BJ (cell line): ENCODE measurements at regions not wholly inside any gene's neighbourhood (a gene's known extent, or its start where the extent isn't known, plus 50 kb on each side); places are given as distances from the start of the nearest gene placed in this dataset.

Experiments used
- CTCF ChIA-PET: fragments of 350-600 bp; formaldehyde crosslinking; extraction: SDS; loops from one replicate; lab custom pipeline; 2021; ENCODE audit warnings: antibody characterized with exemption, inconsistent platforms; lab: Yijun Ruan, JAX
- POLR2A ChIA-PET: fragments of 300-600 bp; sonication (Branson Sonifier 250); formaldehyde crosslinking; extraction: SDS; loops from one replicate; lab custom pipeline; 2021; ENCODE audit warnings: antibody characterized with exemption; lab: Charles Lee
- DNase-seq: peaks from one replicate; pipeline ENCODE4 v3.0.0-alpha.2; 2011; ENCODE audit warnings: low read depth
- H3K27me3 ChIP-seq: 2 replicates; pipeline ENCODE4 v1.6.0; 2011; ENCODE audit warnings: low read length; ENCODE audit not compliant: control insufficient read depth, insufficient read depth
- H3K36me3 ChIP-seq: 2 replicates; pipeline ENCODE4 v1.5.1; 2011; ENCODE audit warnings: low read length; ENCODE audit not compliant: control insufficient read depth, insufficient read depth
- H3K4me3 ChIP-seq: 2 replicates; pipeline ENCODE4 v1.5.1; 2011; ENCODE audit warnings: low read depth, mild to moderate bottlenecking, control low read depth, low read length
- CTCF ChIP-seq: IDR thresholded peaks from 2 replicates; pipeline ENCODE4 v1.5.1; 2011; ENCODE audit warnings: low read depth, mild to moderate bottlenecking, control low read depth, inconsistent platforms, low read length, moderate library complexity; ENCODE audit not compliant: insufficient read depth

- POLR2A ChIA-PET = no interaction called here
- CTCF ChIA-PET = no interaction called here
These were observed 188.7 kb upstream of the NSMCE3 start for GRCh38 chr15:29458361-29458760.

GRCh38 chr15:29457729-29458128 lies 188.1 kb upstream of the NSMCE3 start:
- no peak for TF ChIP-seq CTCF
- Histone ChIP-seq H3K36me3 (no peaks in the 10 kb centered on the region), H3K27me3 (no peaks in the 10 kb centered on the region), H3K4me3 (no peak overlapping the region)
- POLR2A ChIA-PET = no interaction called here
- DNase-seq = no peak
- CTCF ChIA-PET = no interaction called here

More at GRCh38 chr15:29458361-29458760, 188.7 kb upstream of the NSMCE3 start:
- TF ChIP-seq CTCF = no peak
- Histone ChIP-seq H3K4me3 (no peak overlapping the region), H3K27me3 (no peaks in the 10 kb centered on the region), H3K36me3 (no peaks in the 10 kb centered on the region)
- no peak for DNase-seq

GRCh38 chr15:29456964-29457363 lies 187.3 kb upstream of the NSMCE3 start:
- no peak for DNase-seq
- Histone ChIP-seq H3K27me3 (no peaks in the 10 kb centered on the region), H3K36me3 (no peaks in the 10 kb centered on the region), H3K4me3 (no peak overlapping the region)
- ChIA-PET POLR2A (no interaction called here), CTCF (no interaction called here)
- TF ChIP-seq CTCF = no peak

GRCh38 chr15:29456255-29456654 lies 186.6 kb upstream of the NSMCE3 start:
- POLR2A ChIA-PET = no interaction called here
- CTCF ChIA-PET = interaction anchor here (1.8 kb wide), 1 partner anchor 12 kb away, joined by 4 read pairs; no protein-coding TSS in a partner anchor
- no peaks in the 10 kb centered on the region for H3K36me3 ChIP-seq
- H3K4me3 ChIP-seq = no peak overlapping the region
- no peak for TF ChIP-seq CTCF
- no peaks in the 10 kb centered on the region for H3K27me3 ChIP-seq
- no peak for DNase-seq

- no peak overlapping the region for H3K4me3 ChIP-seq
- TF ChIP-seq CTCF = no peak
- no peak for DNase-seq
- no peaks in the 10 kb centered on the region for H3K27me3 ChIP-seq
- no peaks in the 10 kb centered on the region for H3K36me3 ChIP-seq
- ChIA-PET POLR2A (no interaction called here), CTCF (interaction anchor here (0.6 to 1.8 kb wide), 2 partner anchors 12 to 81 kb away, joined by 3 to 4 read pairs; no protein-coding TSS in a partner anchor)
These were observed 185.9 kb upstream of the NSMCE3 start for GRCh38 chr15:29455530-29455929.
